ENCODE measurements at regions not wholly inside any gene's neighbourhood (a gene's known extent, or its start where the extent isn't known, plus 50 kb on each side); places are given as distances from the start of the nearest gene placed in this dataset.
"Not testable (repeated sequence)": the region's sequence is repeated elsewhere in the genome, so short reads cannot be mapped to it uniquely, and the experiment has no call there.

- Histone ChIP-seq H3K27ac (no peak overlapping the region), H3K4me3 (no peak overlapping the region), H3K4me1 (replicated peaks in 1 of 2) (peaks cover 2 to 4% of the 10 kb centered on the region in 2 donors)
- in situ Hi-C loops (cut with MboI; ENCODE audit: low pct_unique_long_range_greater_than_20kb in 2 of 9, low sequenced_read_pairs in 9 of 9, unreplicated experiment in 9 of 9): no loop called here
- ATAC-seq (replicated peaks in 6 of 8): no peak
- 36 to 94% (median 74%) methylated on average over 1 to 2 of the region's 2 CpGs; no CpG with 5 or more reads in 3 of the 10 experiments for WGBS, 10 experiments
Measured at GRCh38 chr16:58863042-58863441, 128.9 kb upstream of the GOT2 start.

DNA sequence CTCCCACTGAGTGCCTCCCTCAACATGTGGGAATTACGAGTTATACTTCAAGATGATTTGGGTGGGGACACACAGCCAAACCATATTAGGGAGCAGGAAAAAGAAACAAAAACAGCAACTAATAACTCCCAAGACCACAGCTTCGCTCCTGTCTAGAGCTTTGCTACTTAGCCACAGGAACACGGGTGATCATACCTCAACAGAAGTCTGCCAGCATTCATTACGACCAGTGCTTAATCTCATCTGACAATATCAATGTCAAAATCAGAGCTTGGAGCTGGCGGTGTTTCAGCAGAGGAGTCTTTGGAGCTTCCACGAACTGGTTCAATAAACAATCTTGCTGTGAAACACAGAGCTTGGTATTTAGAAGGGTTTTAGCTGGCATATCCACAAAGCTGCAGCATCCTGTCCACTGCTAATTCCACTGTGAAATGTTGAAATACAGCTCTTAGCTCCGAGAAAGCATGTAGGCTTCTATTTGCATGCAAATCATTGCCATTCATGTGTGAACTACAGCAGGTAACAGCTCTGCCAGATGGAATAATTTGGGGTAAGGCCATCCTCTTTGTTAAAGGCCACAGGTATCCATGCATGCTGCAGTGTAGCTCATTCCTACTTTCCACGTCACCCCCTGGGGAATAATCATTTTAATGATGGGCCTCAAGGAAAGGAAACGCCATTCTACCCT is 128.4 kb upstream of the GOT2 start:
- in situ Hi-C loops (cut with MboI; ENCODE audit: low pct_unique_long_range_greater_than_20kb in 2 of 9, low sequenced_read_pairs in 9 of 9, unreplicated experiment in 9 of 9): no loop called here
- Histone ChIP-seq H3K27ac (no peak overlapping the region), H3K4me1 (replicated peaks in 1 of 2) (peaks cover 2 to 4% of the 10 kb centered on the region in 2 donors), H3K4me3 (no peak overlapping the region)
- peak in 1 of 8 experiments; percentile 70 for ATAC-seq (replicated peaks in 6 of 8)
- whole genome bisulfite sequencing, 10 experiments: 0 to 100% (median 46%) methylated on average over 1 to 8 of the region's 9 CpGs

GRCh38 chr16:58859958-58860669 is 126.0 kb upstream of the GOT2 start:
- no peak for ATAC-seq (replicated peaks in 6 of 8)
- H3K4me3 ChIP-seq: no peak overlapping the region
- no peak overlapping the region for H3K27ac ChIP-seq
- 0 to 94% (median 66%) methylated on average over 2 to 6 of the region's 6 CpGs for WGBS, 10 experiments
- in situ Hi-C loops (cut with MboI; ENCODE audit: low pct_unique_long_range_greater_than_20kb in 2 of 9, low sequenced_read_pairs in 9 of 9, unreplicated experiment in 9 of 9): no loop called here
- peaks cover 2 to 4% of the 10 kb centered on the region in 2 donors for H3K4me1 ChIP-seq (replicated peaks in 1 of 2)

GRCh38 chr16:58858577-58858976 is 124.5 kb upstream of the GOT2 start:
- H3K27ac ChIP-seq; H3K4me1 ChIP-seq (replicated peaks in 1 of 2); ATAC-seq (replicated peaks in 6 of 8); H3K4me3 ChIP-seq; in situ Hi-C loops (cut with MboI; ENCODE audit: low pct_unique_long_range_greater_than_20kb in 2 of 9, low sequenced_read_pairs in 9 of 9, unreplicated experiment in 9 of 9): not testable (repeated sequence)

GRCh38 chr16:58855291-58855863 is 121.3 kb upstream of the GOT2 start:
- WGBS, 10 experiments: 13 to 94% (median 58%) methylated on average over 1 to 4 of the region's 5 CpGs
- no peak for ATAC-seq (replicated peaks in 6 of 8)
- in situ Hi-C loops (cut with MboI; ENCODE audit: low pct_unique_long_range_greater_than_20kb in 2 of 9, low sequenced_read_pairs in 9 of 9, unreplicated experiment in 9 of 9): no loop called here
- H3K4me1 ChIP-seq (replicated peaks in 1 of 2): peaks cover under 1 to 9% of the 10 kb centered on the region in 2 donors
- no peak overlapping the region for H3K4me3 ChIP-seq
- H3K27ac ChIP-seq: no peak overlapping the region

DNA sequence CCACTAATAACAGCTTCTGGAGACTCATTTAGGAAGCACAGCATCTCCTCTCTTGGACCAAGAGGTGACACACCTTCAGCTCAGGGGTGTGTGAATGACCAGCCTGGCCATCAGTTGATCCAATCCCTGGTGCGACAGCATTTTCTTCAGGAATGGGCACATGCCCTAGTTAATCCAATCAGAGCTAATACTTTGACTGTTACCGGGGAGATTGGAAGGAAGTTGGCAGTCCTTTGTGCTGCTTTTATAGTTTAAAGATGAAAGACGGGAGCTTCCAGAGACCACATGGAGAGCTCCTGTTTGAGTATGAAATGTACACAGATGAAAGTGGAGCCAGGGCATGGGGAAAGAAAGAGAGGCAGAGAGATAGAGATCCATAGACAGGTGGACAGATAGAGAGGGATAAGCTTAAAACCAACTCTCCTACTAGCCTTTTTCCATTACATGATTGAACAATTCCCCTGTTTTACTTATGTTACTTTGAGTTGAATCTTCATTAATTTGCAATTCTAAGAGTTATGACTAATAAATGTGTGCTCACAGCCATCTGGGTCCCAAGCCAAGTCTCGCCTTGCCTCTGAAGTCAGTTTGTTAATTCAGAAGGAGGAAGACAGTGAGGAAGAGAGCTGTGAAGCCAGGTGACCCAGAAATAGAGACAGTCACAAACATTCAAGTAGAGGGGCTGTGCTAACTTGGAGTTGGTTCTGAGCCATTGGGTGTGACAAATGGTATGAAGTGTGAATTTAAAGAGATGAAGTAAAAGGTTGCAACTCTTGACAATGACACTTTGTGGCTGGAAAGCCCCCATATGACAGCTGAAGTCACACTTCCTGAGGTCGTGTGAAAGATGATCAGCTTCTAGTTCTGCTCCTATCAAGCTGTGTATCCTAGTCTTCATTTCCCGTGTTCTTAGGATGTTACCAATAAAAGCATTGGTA is 120.0 kb upstream of the GOT2 start:
- WGBS, 10 experiments: 10 to 91% (median 63%) methylated on average over 1 to 6 of the region's 6 CpGs
- H3K4me1 ChIP-seq (replicated peaks in 1 of 2): peaks cover 4 to 15% of the 10 kb centered on the region in 2 donors
- peak in 5 of 8 experiments; percentile 13 to 87 (median 82) for ATAC-seq (replicated peaks in 6 of 8)
- in situ Hi-C loops (cut with MboI; ENCODE audit: low pct_unique_long_range_greater_than_20kb in 2 of 9, low sequenced_read_pairs in 9 of 9, unreplicated experiment in 9 of 9): no loop called here
- no peak overlapping the region for H3K27ac ChIP-seq
- H3K4me3 ChIP-seq: no peak overlapping the region

- no peak for ATAC-seq (replicated peaks in 6 of 8)
- peaks cover 4 to 15% of the 10 kb centered on the region in 2 donors for H3K4me1 ChIP-seq (replicated peaks in 1 of 2)
- no peak overlapping the region for H3K27ac ChIP-seq
- H3K4me3 ChIP-seq: no peak overlapping the region
- 17 to 100% (median 92%) methylated on average over 1 to 3 of the region's 3 CpGs; no CpG with 5 or more reads in 3 of the 10 experiments for WGBS, 10 experiments
- in situ Hi-C loops (cut with MboI; ENCODE audit: low pct_unique_long_range_greater_than_20kb in 2 of 9, low sequenced_read_pairs in 9 of 9, unreplicated experiment in 9 of 9): no loop called here
Measured at GRCh38 chr16:58850678-58851020, 116.5 kb upstream of the GOT2 start.

- WGBS, 10 experiments: 3 to 89% (median 69%) methylated on average over 2 to 4 of the region's 4 CpGs
- Histone ChIP-seq H3K4me1 (replicated peaks in 1 of 2) (peaks cover 4 to 15% of the 10 kb centered on the region in 2 donors), H3K27ac (no peak overlapping the region), H3K4me3 (no peak overlapping the region)
- peak in 6 of 8 experiments; percentile 25 to 79 (median 59) for ATAC-seq (replicated peaks in 6 of 8)
- in situ Hi-C loops (cut with MboI; ENCODE audit: low pct_unique_long_range_greater_than_20kb in 2 of 9, low sequenced_read_pairs in 9 of 9, unreplicated experiment in 9 of 9): no loop called here
Measured at GRCh38 chr16:58850019-58850677, 116.0 kb upstream of the GOT2 start.

GRCh38 chr16:58848662-58849002 is 114.5 kb upstream of the GOT2 start:
- WGBS, 10 experiments: 66 to 100% (median 89%) methylated on average over 1 to 2 of the region's 2 CpGs; no CpG with 5 or more reads in 2 of the 10 experiments
- Histone ChIP-seq H3K4me3 (no peak overlapping the region), H3K27ac (no peak overlapping the region), H3K4me1 (replicated peaks in 1 of 2) (peaks cover 4 to 9% of the 10 kb centered on the region in 2 donors)
- in situ Hi-C loops (cut with MboI; ENCODE audit: low pct_unique_long_range_greater_than_20kb in 2 of 9, low sequenced_read_pairs in 9 of 9, unreplicated experiment in 9 of 9): no loop called here
- no peak for ATAC-seq (replicated peaks in 6 of 8)

GRCh38 chr16:58847902-58848661 is 114.0 kb upstream of the GOT2 start:
- WGBS, 10 experiments: 0 to 100% (median 78%) methylated on average over 1 to 4 of the region's 4 CpGs; no CpG with 5 or more reads in 1 of the 10 experiments
- in situ Hi-C loops (cut with MboI; ENCODE audit: low pct_unique_long_range_greater_than_20kb in 2 of 9, low sequenced_read_pairs in 9 of 9, unreplicated experiment in 9 of 9): no loop called here

GRCh38 chr16:58846226-58846625 is 112.1 kb upstream of the GOT2 start:
- H3K27ac ChIP-seq; H3K4me1 ChIP-seq (replicated peaks in 1 of 2); in situ Hi-C loops (cut with MboI; ENCODE audit: low pct_unique_long_range_greater_than_20kb in 2 of 9, low sequenced_read_pairs in 9 of 9, unreplicated experiment in 9 of 9); H3K4me3 ChIP-seq; ATAC-seq (replicated peaks in 6 of 8): not testable (repeated sequence)
- no CpG with 5 or more reads among the region's 29 CpGs for WGBS, 10 experiments

More at GRCh38 chr16:58847902-58848661, 114.0 kb upstream of the GOT2 start:
- no peak overlapping the region for H3K4me3 ChIP-seq
- peaks cover 4 to 9% of the 10 kb centered on the region in 2 donors for H3K4me1 ChIP-seq (replicated peaks in 1 of 2)
- ATAC-seq (replicated peaks in 6 of 8): peak in 1 of 8 experiments; percentile 37
- no peak overlapping the region for H3K27ac ChIP-seq

DNA sequence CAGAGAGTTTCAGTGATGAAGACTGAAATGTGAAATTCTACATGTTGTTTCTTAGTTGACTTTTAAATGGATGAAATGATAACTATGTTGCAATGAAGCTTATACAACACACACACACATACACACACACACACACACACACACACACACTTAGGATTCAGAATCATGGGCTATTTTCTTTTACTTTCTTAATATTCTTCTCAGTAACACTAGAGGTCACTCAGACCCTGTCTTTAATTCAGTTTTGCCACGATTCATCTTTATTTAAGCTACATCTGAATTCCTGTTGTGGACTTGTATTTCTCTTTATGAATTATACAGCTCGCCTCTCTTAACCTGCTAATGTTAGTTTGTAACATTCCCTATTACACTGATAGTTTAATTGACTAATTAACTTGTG is 109.6 kb upstream of the GOT2 start:
- 0 to 66% (median 25%) methylated on average over 1 to 2 of the region's 2 CpGs; no CpG with 5 or more reads in 1 of the 10 experiments for WGBS, 10 experiments
- H3K27ac ChIP-seq: no peak overlapping the region
- peak in 6 of 8 experiments; percentile 32 to 55 (median 44) for ATAC-seq (replicated peaks in 6 of 8)
- H3K4me1 ChIP-seq (replicated peaks in 1 of 2): no peaks in the 10 kb centered on the region
- no peak overlapping the region for H3K4me3 ChIP-seq
- in situ Hi-C loops (cut with MboI; ENCODE audit: low pct_unique_long_range_greater_than_20kb in 2 of 9, low sequenced_read_pairs in 9 of 9, unreplicated experiment in 9 of 9): no loop called here
